ENCODE measurements at regions not wholly inside any gene's neighbourhood (a gene's known extent, or its start where the extent isn't known, plus 50 kb on each side); places are given as distances from the start of the nearest gene placed in this dataset.

DNA sequence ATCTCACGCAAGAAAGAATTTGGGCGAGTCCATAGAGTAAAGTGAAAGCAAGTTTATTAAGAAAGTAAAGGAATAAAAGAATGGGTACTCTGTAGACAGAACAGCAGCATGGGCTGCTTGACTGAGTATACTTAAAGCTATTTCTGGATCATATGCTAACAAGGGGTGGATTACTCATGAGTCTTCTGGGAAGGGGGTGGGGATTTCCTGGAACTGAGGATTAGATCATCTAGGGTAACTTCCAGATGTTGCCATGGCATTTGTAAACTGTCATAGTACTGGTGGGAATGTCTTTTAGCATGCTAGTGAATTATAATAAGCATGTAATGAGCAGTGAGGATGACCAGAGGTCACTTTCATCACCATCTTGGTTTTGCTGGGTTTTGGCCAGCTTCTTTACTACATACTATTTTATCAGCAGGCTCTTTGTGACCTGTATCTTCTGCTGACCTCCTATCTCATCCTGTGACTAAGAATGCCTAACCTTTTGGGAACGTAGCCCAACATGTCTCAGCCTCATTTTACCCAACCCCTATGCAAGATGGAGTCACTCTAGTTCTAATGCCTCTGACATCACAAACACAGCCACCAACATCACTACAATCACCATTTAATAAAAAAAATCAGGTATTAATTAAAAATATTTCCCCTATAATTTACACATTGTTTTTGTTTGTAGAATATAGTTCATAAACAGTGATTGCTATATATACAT, 890.7 kb upstream of the EPHA6 start:
- peaks cover 8% of the 10 kb centered on the region for H3K4me1 Mint-ChIP-seq
- no peak for DNase-seq (ENCODE audit: low read depth, low spot score)
- H3K27me3 Mint-ChIP-seq (ENCODE audit: low read depth), result no peaks in the 10 kb centered on the region
- no peak overlapping the region for H3K4me3 Mint-ChIP-seq
- no peaks in the 10 kb centered on the region for H3K9me3 Mint-ChIP-seq
- H3K27ac Mint-ChIP-seq (ENCODE audit: unreplicated experiment), result no peak overlapping the region
- no peaks in the 10 kb centered on the region for H3K36me3 Mint-ChIP-seq (ENCODE audit: low read depth)
- TF ChIP-seq, protein P1, sequence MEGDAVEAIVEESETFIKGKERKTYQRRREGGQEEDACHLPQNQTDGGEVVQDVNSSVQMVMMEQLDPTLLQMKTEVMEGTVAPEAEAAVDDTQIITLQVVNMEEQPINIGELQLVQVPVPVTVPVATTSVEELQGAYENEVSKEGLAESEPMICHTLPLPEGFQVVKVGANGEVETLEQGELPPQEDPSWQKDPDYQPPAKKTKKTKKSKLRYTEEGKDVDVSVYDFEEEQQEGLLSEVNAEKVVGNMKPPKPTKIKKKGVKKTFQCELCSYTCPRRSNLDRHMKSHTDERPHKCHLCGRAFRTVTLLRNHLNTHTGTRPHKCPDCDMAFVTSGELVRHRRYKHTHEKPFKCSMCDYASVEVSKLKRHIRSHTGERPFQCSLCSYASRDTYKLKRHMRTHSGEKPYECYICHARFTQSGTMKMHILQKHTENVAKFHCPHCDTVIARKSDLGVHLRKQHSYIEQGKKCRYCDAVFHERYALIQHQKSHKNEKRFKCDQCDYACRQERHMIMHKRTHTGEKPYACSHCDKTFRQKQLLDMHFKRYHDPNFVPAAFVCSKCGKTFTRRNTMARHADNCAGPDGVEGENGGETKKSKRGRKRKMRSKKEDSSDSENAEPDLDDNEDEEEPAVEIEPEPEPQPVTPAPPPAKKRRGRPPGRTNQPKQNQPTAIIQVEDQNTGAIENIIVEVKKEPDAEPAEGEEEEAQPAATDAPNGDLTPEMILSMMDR (conservative IDR thresholded peaks at IDR 0.05), result no peak

DNA sequence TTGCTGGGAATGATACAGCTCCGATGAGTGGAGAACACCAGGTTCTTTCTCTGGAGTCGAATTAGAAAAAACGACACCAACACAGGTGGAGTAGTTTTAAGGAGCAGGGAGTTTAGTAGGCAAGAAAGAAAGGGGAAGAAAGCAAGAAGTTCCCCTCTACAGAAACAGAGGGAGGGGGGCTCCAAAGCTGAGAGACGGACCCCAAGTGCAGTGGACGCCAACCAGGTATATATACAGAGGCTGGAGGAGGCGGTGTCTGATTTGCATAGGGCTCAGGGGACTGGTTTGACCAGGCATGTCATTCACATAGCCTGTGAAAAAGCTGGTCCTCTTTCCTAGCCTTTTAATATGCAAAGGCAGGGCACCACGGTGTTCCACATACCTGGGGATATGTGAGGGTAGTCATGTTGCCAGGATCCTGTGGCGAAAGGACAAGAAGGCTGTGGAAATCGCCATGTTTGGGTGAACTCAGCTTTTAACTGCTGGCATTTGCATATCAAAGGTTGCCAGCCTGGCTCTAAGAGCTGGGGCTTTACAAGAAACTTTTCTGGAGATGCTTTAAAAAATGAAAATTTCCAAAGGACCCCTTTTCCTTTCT, 887.4 kb upstream of the EPHA6 start:
- peak overlapping the region; percentile 87 for H3K27ac Mint-ChIP-seq (ENCODE audit: unreplicated experiment)
- H3K9me3 Mint-ChIP-seq, result no peaks in the 10 kb centered on the region
- peaks cover 8% of the 10 kb centered on the region for H3K4me1 Mint-ChIP-seq
- H3K36me3 Mint-ChIP-seq (ENCODE audit: low read depth), result no peaks in the 10 kb centered on the region
- H3K4me3 Mint-ChIP-seq, result peak overlapping the region; percentile 53
- TF ChIP-seq, protein P1 (conservative IDR thresholded peaks at IDR 0.05), result no peak
- no peak for DNase-seq (ENCODE audit: low read depth, low spot score)
- H3K27me3 Mint-ChIP-seq (ENCODE audit: low read depth), result no peaks in the 10 kb centered on the region

DNA sequence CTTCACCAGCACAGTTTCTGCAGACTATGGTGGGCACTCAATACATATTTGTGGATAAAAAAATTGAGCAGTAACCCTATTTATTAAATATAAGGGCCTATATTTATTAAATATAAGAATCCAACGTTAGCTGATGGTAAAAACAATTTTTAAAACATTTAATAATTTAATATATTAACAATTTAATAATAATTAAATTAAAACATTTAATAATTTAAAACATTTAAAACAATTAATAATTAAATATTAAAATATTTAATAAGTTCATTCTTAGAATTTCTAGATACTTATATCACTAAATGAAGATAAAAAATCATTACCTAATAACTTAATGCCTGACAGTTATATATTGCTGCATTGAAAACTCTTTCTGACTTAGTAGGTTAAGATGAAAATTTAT, 880.2 kb upstream of the EPHA6 start:
- TF ChIP-seq, protein P1 (conservative IDR thresholded peaks at IDR 0.05), result no peak
- no peak for DNase-seq (ENCODE audit: low read depth, low spot score)
- no peaks in the 10 kb centered on the region for H3K27me3 Mint-ChIP-seq (ENCODE audit: low read depth)

DNA sequence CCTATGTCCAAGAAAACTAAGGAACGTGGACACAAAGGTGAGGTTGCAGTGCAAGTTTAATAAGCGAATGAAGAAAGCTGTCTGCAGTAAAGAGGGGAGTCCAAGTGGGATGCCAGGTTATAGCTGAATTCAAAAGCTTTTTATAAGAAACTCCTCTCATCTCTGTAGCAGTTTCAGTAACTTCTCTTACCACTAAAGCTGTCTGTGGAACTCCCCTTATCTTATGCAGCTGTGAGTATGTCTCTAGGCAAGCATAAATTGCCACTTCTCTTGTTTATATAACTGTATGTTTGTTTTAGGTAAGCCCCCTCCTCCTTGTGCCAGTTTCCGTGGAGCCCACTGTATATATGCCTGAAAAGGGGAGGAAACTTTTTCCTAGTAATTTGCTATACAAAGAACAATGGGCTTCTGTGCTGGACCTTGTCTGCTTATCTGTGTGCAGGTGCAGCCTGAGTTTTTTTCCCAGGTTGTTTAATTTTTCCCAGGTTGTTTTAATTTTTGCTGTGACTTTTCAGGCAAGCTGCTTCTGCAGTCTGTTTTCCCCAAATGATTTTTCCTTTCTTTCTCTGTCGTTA, 875.1 kb upstream of the EPHA6 start:
- H3K4me1 Mint-ChIP-seq, result no peaks in the 10 kb centered on the region
- no peak for DNase-seq (ENCODE audit: low read depth, low spot score)
- H3K9me3 Mint-ChIP-seq, result peaks cover 9% of the 10 kb centered on the region
- TF ChIP-seq, protein P1 (conservative IDR thresholded peaks at IDR 0.05), result no peak
- H3K36me3 Mint-ChIP-seq (ENCODE audit: low read depth), result no peaks in the 10 kb centered on the region
- peak overlapping the region; percentile 85 for H3K27ac Mint-ChIP-seq (ENCODE audit: unreplicated experiment)
- no peaks in the 10 kb centered on the region for H3K27me3 Mint-ChIP-seq (ENCODE audit: low read depth)
- H3K4me3 Mint-ChIP-seq, result no peak overlapping the region

More for the DNA sequence above, 880.2 kb upstream of the EPHA6 start:
- H3K36me3 Mint-ChIP-seq (ENCODE audit: low read depth), result no peaks in the 10 kb centered on the region
- H3K27ac Mint-ChIP-seq (ENCODE audit: unreplicated experiment), result no peak overlapping the region
- no peaks in the 10 kb centered on the region for H3K9me3 Mint-ChIP-seq
- no peaks in the 10 kb centered on the region for H3K4me1 Mint-ChIP-seq
- H3K4me3 Mint-ChIP-seq, result no peak overlapping the region

DNA sequence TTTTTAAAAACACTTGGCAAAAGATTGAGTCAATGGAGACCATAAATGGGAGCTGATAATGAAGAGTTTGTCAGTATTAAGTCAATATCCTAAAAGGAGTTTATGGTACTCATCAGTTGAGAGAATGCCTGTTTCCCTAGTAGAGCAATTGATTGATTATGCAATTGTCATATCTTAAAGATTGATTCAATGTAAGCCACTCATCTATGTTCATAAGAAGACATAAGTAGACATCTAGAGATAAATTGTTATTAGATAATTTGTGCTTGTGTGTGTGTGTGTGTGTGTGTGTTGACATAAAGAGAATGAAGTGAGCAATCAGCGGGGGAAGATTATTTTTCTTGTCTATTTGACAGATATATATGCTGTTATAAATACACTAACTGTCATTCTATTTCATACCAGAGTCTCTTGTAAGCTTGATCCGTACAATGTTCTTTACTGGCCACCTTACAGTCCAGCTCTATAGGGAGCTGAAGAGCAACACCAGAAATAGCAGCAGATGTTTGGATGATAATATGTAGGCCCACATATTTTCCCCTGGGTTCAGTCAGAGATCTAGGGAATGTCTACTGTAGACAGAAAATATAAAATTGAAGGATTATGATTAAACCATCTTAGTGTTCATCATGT, 848.6 kb upstream of the EPHA6 start:
- DNase-seq (ENCODE audit: low read depth, low spot score), result no peak
- H3K36me3 Mint-ChIP-seq (ENCODE audit: low read depth), result no peaks in the 10 kb centered on the region
- no peak overlapping the region for H3K27ac Mint-ChIP-seq (ENCODE audit: unreplicated experiment)
- TF ChIP-seq, protein P1 (conservative IDR thresholded peaks at IDR 0.05), result no peak
- no peaks in the 10 kb centered on the region for H3K9me3 Mint-ChIP-seq
- H3K4me1 Mint-ChIP-seq, result no peaks in the 10 kb centered on the region
- no peaks in the 10 kb centered on the region for H3K27me3 Mint-ChIP-seq (ENCODE audit: low read depth)
- no peak overlapping the region for H3K4me3 Mint-ChIP-seq

Measured in neural crest cell (in vitro differentiated cells).